Smooth muscle cell (in vitro differentiated cells): ENCODE measurements at regions not wholly inside any gene's neighbourhood (a gene's known extent, or its start where the extent isn't known, plus 50 kb on each side); places are given as distances from the start of the nearest gene placed in this dataset.

Experiments
- DNase-seq: peaks from one replicate; lab custom pipeline; 2025; ENCODE audit not compliant: unreplicated experiment; lab: John Stamatoyannopoulos, UW
- H2AFZ ChIP-seq: fragments of 200-600 bp; sonication (generic); 2 replicates; pipeline ENCODE4 v1.6.0; 2016; ENCODE audit warnings: antibody characterized with exemption, low read depth, mild to moderate bottlenecking
- H3F3A ChIP-seq: fragments of 200-600 bp; sonication (generic); 2 replicates; pipeline ENCODE4 v1.6.0; 2017; ENCODE audit warnings: antibody characterized with exemption, low read depth
- H3K27ac ChIP-seq: fragments of 200-600 bp; sonication (generic); 2 replicates; pipeline ENCODE4 v1.5.1; 2016; ENCODE audit warnings: low read depth, mild to moderate bottlenecking
- H3K27me3 ChIP-seq: fragments of 200-600 bp; sonication (generic); 2 replicates; pipeline ENCODE4 v1.6.1; 2016; ENCODE audit warnings: low read depth, mild to moderate bottlenecking
- H3K36me3 ChIP-seq: fragments of 200-600 bp; sonication (generic); 2 replicates; pipeline ENCODE4 v1.5.1; 2016; ENCODE audit warnings: low read depth
- H3K4me1 ChIP-seq: fragments of 200-600 bp; sonication (generic); 2 replicates; pipeline ENCODE4 v1.5.1; 2016; ENCODE audit warnings: low read depth
- H3K4me2 ChIP-seq: fragments of 200-600 bp; sonication (generic); 2 replicates; pipeline ENCODE4 v1.6.0; 2016; ENCODE audit warnings: mild to moderate bottlenecking
- H3K4me3 ChIP-seq: fragments of 200-600 bp; sonication (generic); 2 replicates; pipeline ENCODE4 v1.5.1; 2016; ENCODE audit warnings: mild to moderate bottlenecking
- H3K79me2 ChIP-seq: fragments of 200-600 bp; sonication (generic); 2 replicates; pipeline ENCODE4 v1.6.0; 2016; ENCODE audit warnings: low read depth, mild to moderate bottlenecking
- H3K9ac ChIP-seq: fragments of 200-600 bp; sonication (generic); 2 replicates; pipeline ENCODE4 v1.6.0; 2016; ENCODE audit warnings: low read depth
- H3K9me3 ChIP-seq: fragments of 200-600 bp; sonication (generic); replicated peaks from 2 replicates; pipeline ENCODE4 v1.5.1; 2016; ENCODE audit warnings: low read depth
- H4K20me1 ChIP-seq: fragments of 200-600 bp; sonication (generic); 2 replicates; pipeline ENCODE4 v1.6.0; 2016; ENCODE audit warnings: low read depth
- CTCF ChIP-seq: fragments of 200-600 bp; sonication (generic); IDR thresholded peaks from 2 replicates; pipeline ENCODE4 v1.5.1; 2017; ENCODE audit warnings: borderline replicate concordance, mild to moderate bottlenecking, antibody characterized with exemption; ENCODE audit not compliant: insufficient read depth, poor library complexity, severe bottlenecking
- WGBS: methylation state at CpG from one replicate; pipeline ENCODE4 v1.1.7; 2016; ENCODE audit warnings: low lambda C conversion rate; 5-methylcytosine and 5-hydroxymethylcytosine counted together

- WGBS: 28% methylated on average over 4 of the region's 4 CpGs
- H2AFZ ChIP-seq: peak overlapping the region; percentile 61
- TF ChIP-seq CTCF: no peak
- H3F3A ChIP-seq: no peaks in the 10 kb centered on the region
- no peaks in the 10 kb centered on the region for H4K20me1 ChIP-seq
- no peak overlapping the region for H3K9ac ChIP-seq
- no peak for DNase-seq
- no peaks in the 10 kb centered on the region for H3K27me3 ChIP-seq
- H3K9me3 ChIP-seq: no peaks in the 10 kb centered on the region
- peaks cover 14% of the 10 kb centered on the region for H3K4me1 ChIP-seq
- H3K79me2 ChIP-seq: no peaks in the 10 kb centered on the region
- H3K27ac ChIP-seq: no peak overlapping the region
- H3K36me3 ChIP-seq: no peaks in the 10 kb centered on the region
- H3K4me2 ChIP-seq: peak overlapping the region; percentile 26
- H3K4me3 ChIP-seq: no peak overlapping the region
Observed at GRCh38 chr9:115733318-115734110, 420.1 kb upstream of the PAPPA start.

- no peak for TF ChIP-seq CTCF
- Histone ChIP-seq H3K27me3 (no peaks in the 10 kb centered on the region), H3K9me3 (no peaks in the 10 kb centered on the region), H3K4me1 (no peaks in the 10 kb centered on the region), H3F3A (no peaks in the 10 kb centered on the region), H3K4me3 (no peak overlapping the region), H3K4me2 (no peak overlapping the region), H3K36me3 (no peaks in the 10 kb centered on the region), H3K79me2 (no peaks in the 10 kb centered on the region), H3K9ac (no peak overlapping the region), H4K20me1 (no peaks in the 10 kb centered on the region), H2AFZ (no peak overlapping the region), H3K27ac (no peak overlapping the region)
- 93% methylated on average over 7 of the region's 7 CpGs for WGBS
- DNase-seq: no peak
Observed at GRCh38 chr9:115739096-115739875, 414.3 kb upstream of the PAPPA start.

GRCh38 chr9:115740986-115741385 lies 412.6 kb upstream of the PAPPA start:
- H3K4me2 ChIP-seq: no peak overlapping the region
- no peak for DNase-seq
- WGBS: 79% methylated on average over 1 of the region's 1 CpG
- no peaks in the 10 kb centered on the region for H3K36me3 ChIP-seq
- no peak overlapping the region for H3K4me3 ChIP-seq
- no peaks in the 10 kb centered on the region for H3K79me2 ChIP-seq
- H3K9me3 ChIP-seq: no peaks in the 10 kb centered on the region
- no peak for TF ChIP-seq CTCF
- H3K27ac ChIP-seq: no peak overlapping the region
- H3K4me1 ChIP-seq: no peaks in the 10 kb centered on the region
- H4K20me1 ChIP-seq: no peaks in the 10 kb centered on the region
- no peaks in the 10 kb centered on the region for H3F3A ChIP-seq
- no peak overlapping the region for H3K9ac ChIP-seq
- H3K27me3 ChIP-seq: no peaks in the 10 kb centered on the region
- no peak overlapping the region for H2AFZ ChIP-seq
